ENCODE measurements at regions not wholly inside any gene's neighbourhood (a gene's known extent, or its start where the extent isn't known, plus 50 kb on each side); places are given as distances from the start of the nearest gene placed in this dataset.
A peak's percentile ranks its signal among the peaks of the same experiment; 100 is the strongest.

DNA sequence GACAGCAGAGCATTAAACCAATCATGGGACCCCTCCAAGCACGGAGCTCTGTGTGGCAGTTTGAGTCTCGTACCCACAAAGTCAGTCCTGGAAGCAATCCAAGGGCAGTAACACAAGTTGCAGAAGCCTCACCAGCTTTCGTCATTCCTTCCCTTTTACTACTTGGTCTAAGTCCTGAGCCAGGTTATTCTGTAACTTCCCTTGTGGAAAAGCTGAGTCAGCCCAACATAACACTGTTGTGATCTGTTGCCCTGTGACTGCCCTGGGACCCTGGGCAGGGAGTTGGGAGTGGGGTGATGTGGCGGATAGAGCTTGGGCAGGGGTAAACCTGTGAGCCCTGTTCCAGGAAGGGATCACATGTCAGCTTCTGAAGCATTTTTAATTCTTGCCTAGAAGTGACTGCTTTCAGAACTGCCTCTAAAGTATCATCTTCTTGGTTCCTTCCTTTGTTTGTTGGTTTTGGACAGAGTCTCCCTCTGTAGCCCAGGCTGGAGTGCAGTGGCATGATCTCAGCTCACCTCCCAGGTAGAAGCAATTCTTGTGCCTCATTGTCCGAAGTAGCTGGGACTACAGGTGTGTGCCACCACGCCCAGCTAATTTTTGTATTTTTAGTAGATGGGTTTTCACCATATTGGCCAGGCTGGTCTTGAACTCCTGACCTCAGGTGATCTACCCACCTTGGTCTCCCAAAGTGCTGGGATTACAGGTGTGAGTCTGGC is 183.7 kb upstream of the JAG1 start:
- TF ChIP-seq, protein P1, sequence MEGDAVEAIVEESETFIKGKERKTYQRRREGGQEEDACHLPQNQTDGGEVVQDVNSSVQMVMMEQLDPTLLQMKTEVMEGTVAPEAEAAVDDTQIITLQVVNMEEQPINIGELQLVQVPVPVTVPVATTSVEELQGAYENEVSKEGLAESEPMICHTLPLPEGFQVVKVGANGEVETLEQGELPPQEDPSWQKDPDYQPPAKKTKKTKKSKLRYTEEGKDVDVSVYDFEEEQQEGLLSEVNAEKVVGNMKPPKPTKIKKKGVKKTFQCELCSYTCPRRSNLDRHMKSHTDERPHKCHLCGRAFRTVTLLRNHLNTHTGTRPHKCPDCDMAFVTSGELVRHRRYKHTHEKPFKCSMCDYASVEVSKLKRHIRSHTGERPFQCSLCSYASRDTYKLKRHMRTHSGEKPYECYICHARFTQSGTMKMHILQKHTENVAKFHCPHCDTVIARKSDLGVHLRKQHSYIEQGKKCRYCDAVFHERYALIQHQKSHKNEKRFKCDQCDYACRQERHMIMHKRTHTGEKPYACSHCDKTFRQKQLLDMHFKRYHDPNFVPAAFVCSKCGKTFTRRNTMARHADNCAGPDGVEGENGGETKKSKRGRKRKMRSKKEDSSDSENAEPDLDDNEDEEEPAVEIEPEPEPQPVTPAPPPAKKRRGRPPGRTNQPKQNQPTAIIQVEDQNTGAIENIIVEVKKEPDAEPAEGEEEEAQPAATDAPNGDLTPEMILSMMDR (conservative IDR thresholded peaks at IDR 0.05): no peak
- no peaks in the 10 kb centered on the region for H3K27me3 Mint-ChIP-seq (ENCODE audit: low read depth)
- DNase-seq (ENCODE audit: low read depth, low spot score): no peak
- H3K27ac Mint-ChIP-seq (ENCODE audit: unreplicated experiment): no peak overlapping the region
- no peaks in the 10 kb centered on the region for H3K4me1 Mint-ChIP-seq
- H3K36me3 Mint-ChIP-seq (ENCODE audit: low read depth): no peaks in the 10 kb centered on the region
- no peak overlapping the region for H3K4me3 Mint-ChIP-seq
- H3K9me3 Mint-ChIP-seq: no peaks in the 10 kb centered on the region

DNA sequence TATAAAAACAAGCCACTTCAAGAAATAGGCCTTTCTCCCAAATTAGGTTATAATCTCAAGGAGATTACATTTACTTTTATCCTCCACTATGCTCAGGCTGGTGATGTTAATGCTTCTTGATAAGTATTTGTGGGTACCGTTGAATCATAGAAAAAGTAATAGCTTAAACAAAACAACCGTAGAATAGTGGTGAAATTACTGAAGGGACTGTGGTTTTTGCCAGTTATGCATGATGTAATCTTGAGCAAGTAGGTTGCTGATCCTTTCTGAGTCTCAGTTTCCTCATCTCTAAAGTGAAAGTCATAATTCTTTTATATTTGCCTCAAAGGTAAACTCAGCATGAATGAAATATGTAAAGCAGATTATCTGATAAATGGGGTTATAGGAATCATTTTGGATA is 187.3 kb upstream of the JAG1 start:
- no peaks in the 10 kb centered on the region for H3K9me3 Mint-ChIP-seq
- TF ChIP-seq, protein P1 (conservative IDR thresholded peaks at IDR 0.05): no peak

DNA sequence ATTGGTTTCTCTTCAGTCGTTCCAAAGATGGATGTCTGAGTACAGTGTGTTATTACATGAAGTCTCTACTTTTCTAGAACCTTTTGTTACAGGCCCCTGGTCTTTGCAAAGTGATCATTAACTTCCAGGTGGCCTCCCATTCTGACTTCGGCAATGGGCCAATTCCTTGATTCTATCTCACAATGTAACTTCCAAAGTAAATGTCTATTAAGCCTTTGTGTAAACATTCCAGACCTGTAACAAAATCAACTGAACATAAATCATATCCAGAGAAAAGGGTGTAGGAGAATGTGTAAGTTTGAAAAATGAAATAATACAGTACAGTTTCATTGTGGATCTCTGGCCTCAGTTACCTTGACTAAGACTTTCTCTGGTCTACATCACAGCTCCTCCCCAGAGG is 187.8 kb upstream of the JAG1 start:
- H3K36me3 Mint-ChIP-seq (ENCODE audit: low read depth): no peaks in the 10 kb centered on the region
- H3K4me3 Mint-ChIP-seq: no peak overlapping the region
- no peaks in the 10 kb centered on the region for H3K4me1 Mint-ChIP-seq
- no peak overlapping the region for H3K27ac Mint-ChIP-seq (ENCODE audit: unreplicated experiment)
- no peak for DNase-seq (ENCODE audit: low read depth, low spot score)
- H3K27me3 Mint-ChIP-seq (ENCODE audit: low read depth): no peaks in the 10 kb centered on the region
- no peaks in the 10 kb centered on the region for H3K9me3 Mint-ChIP-seq
- TF ChIP-seq, protein P1 (conservative IDR thresholded peaks at IDR 0.05): no peak

More for the DNA sequence above, 187.3 kb upstream of the JAG1 start:
- H3K36me3 Mint-ChIP-seq (ENCODE audit: low read depth): no peaks in the 10 kb centered on the region
- H3K4me1 Mint-ChIP-seq: no peaks in the 10 kb centered on the region
- no peaks in the 10 kb centered on the region for H3K27me3 Mint-ChIP-seq (ENCODE audit: low read depth)
- DNase-seq (ENCODE audit: low read depth, low spot score): no peak
- no peak overlapping the region for H3K4me3 Mint-ChIP-seq
- no peak overlapping the region for H3K27ac Mint-ChIP-seq (ENCODE audit: unreplicated experiment)

DNA sequence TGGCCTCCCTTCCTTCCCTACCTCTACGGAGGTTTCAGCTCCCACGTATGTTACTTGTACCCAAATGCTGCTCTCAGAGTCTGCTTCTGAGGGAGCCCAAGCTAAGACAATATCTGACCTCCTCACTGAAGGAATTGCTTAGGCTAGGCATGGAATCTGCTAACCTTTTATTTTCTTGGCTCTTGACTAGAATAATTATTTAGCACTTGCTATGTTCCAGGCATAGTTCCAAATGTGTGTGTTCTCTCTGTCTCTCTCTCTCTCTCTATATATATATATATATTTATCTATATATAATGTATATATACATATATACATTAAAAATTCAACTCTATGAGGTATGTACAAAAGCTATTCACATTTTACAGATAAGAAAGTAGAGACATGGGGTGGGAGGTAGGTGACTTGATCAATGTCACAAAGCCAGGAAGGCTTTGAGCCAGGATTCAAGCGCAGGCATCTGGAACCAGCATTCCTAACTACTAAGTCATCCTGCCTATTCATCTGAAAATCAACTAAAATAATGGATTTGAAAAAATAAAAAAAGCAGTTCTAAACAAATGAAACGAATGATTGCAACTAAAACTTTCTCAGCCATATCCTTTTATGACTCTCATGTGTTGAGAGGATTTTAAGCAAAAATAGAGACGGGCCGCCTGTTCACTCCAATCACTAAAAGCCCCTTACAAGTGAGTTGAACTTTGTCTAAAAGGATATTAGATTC is 189.7 kb upstream of the JAG1 start:
- H3K36me3 Mint-ChIP-seq (ENCODE audit: low read depth): no peaks in the 10 kb centered on the region
- TF ChIP-seq, protein P1 (conservative IDR thresholded peaks at IDR 0.05): no peak
- no peaks in the 10 kb centered on the region for H3K9me3 Mint-ChIP-seq
- DNase-seq (ENCODE audit: low read depth, low spot score): no peak
- no peak overlapping the region for H3K4me3 Mint-ChIP-seq
- no peak overlapping the region for H3K27ac Mint-ChIP-seq (ENCODE audit: unreplicated experiment)
- no peaks in the 10 kb centered on the region for H3K4me1 Mint-ChIP-seq
- H3K27me3 Mint-ChIP-seq (ENCODE audit: low read depth): no peaks in the 10 kb centered on the region

DNA sequence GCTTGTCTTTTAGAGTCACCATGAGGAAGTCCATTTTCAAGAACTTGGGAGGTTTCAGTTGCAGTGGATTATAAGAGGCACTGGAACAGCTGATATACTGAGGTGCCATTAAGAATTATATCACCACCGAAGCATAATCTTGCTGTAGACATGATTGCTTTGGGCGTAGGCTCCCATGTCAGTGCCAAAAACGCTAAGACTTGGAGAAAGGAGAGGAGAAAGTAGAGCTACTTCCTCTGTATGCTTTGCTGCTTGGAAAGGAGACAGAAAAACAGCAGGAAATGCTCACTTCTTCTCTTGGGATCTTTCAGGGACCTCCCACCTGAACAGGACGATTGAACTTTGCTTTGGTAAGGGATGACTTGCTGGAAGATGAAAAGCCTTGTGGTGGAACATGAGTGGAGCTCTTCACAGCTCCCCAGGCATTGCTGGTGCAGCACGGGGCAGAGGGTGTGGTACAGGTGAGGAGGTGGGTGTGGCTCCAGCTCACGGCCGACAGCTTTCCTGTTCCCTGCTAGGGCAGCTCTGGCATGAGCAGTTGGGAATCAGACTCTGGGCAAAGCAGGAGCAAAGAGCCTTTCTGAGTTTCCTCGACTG is 190.4 kb upstream of the JAG1 start:
- TF ChIP-seq, protein P1 (conservative IDR thresholded peaks at IDR 0.05): no peak
- H3K4me3 Mint-ChIP-seq: no peak overlapping the region
- H3K27me3 Mint-ChIP-seq (ENCODE audit: low read depth): no peaks in the 10 kb centered on the region
- no peak for DNase-seq (ENCODE audit: low read depth, low spot score)
- peak overlapping the region; percentile 58 for H3K27ac Mint-ChIP-seq (ENCODE audit: unreplicated experiment)
- no peaks in the 10 kb centered on the region for H3K9me3 Mint-ChIP-seq
- no peaks in the 10 kb centered on the region for H3K36me3 Mint-ChIP-seq (ENCODE audit: low read depth)
- no peaks in the 10 kb centered on the region for H3K4me1 Mint-ChIP-seq

Data from neural crest cell (in vitro differentiated cells).